Hematopoietic multipotent progenitor cell (in vitro differentiated cells): ENCODE measurements at regions not wholly inside any gene's neighbourhood (a gene's known extent, or its start where the extent isn't known, plus 50 kb on each side); places are given as distances from the start of the nearest gene placed in this dataset.
A peak's percentile ranks its signal among the peaks of the same experiment; 100 is the strongest.

ENCODE experiments used
- DNase-seq, 3 donors: peaks; one replicate each; pipeline ENCODE4 v3.0.0-alpha.2; 2011 to 2015; ENCODE audit warnings: low read depth in 2 of 3, low spot score in 2 of 3

DNA sequence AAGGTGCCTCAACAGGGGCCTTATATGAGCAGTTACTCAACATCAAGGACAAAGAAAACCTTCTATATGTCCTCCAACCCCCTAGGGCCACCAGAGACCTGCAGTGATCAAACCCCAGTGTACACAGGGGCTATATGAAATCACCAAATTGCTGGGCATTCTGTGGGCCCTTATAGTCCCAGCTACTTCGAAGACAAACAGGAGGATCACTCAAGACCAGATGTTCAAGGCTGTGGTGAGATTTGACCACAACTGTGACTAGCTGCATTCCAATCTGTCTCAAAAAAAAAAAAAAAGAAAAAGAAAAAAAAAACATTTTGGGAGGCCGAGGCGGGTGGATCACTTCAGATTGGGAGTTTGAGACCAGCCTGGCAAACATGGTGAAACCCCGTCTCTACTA is 51.0 kb upstream of the PRB2 start:
- DNase-seq, result peak in 1 of 3 donors; percentile 6

- DNase-seq, result no peak
These were observed 62.8 kb upstream of the PRB2 start for GRCh38 chr12:11457996-11458645.

- DNase-seq, result no peak
These were observed 65.1 kb upstream of the PRB2 start for GRCh38 chr12:11460343-11461023.

GRCh38 chr12:11461433-11461832 is 66.1 kb upstream of the PRB2 start:
- no peak for DNase-seq

DNA sequence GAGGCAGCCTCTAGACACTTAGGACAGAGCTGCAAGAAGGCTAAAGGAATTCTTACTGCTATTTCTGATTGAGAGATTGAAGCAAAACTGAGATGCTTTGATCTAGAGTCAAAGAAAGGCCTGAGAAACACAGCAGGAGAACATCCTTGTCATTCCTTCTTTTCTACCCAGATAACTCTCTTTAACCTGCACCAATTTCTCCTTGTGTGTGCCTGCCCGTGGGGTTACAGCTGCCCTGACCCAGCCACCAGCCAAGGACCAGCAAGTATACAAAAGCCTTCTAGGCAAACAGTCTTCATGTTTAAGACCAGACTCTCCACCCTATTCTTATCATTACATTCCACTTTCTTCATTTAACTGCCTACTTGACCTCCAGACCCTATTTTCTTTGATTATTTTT is 81.7 kb upstream of the PRB2 start:
- no peak for DNase-seq

DNA sequence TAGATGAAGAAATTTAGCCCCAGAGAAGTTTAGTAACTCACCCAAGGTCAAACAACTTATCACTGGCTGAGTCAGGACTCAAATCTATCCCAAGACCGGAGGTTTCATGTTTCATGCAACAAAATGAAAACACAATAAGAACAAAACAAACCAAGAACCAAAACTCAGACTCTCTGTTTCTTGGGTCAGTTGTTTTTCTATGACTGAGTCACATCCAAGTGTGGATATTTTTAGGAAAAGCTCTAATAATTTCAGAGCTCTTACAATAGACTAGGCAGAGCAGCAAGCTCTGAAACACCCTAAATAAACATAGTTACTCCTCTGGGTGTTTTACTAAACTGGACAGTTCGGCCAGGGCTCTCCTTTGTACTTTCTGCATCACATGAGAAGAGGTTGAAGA is 87.6 kb upstream of the PRB2 start:
- DNase-seq, result no peak

- DNase-seq, result peak; percentile 68 to 94 (median 84)
These were observed 91.5 kb upstream of the PRB2 start for GRCh38 chr12:11486623-11487444.

DNA sequence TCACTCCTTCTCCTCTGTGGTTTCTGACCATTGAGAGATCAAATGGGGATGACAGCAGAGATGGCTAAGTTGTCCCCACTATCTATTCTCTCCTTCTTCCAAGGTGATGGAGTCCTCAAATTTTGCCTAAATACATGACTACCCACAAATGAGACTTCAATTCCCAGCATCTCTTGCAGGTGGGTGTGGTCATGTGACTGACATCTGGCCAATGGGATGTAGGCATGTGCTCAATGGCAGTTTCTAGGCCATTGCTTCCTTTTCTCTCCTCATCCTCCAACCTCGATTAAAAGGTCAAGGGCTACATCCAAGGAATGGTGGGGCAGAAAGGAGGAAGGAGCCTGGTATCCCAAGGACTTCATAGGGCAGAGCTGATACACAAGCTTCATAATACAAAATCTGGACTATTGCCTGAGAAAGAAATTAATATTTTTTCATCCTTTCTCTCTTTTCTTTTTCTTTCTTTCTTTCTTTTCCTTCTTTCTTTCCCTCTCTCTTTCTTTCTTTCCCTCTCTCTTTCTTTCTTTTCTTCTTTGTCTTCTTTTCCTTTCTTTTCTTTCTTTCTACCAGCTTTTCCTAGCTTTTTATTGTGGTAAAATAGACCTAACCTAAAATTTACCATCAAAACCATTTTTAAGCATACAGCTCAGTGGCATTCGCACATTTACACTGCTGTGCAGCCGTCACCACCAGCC is 100.9 kb upstream of the PRB2 start:
- no peak for DNase-seq

DNA sequence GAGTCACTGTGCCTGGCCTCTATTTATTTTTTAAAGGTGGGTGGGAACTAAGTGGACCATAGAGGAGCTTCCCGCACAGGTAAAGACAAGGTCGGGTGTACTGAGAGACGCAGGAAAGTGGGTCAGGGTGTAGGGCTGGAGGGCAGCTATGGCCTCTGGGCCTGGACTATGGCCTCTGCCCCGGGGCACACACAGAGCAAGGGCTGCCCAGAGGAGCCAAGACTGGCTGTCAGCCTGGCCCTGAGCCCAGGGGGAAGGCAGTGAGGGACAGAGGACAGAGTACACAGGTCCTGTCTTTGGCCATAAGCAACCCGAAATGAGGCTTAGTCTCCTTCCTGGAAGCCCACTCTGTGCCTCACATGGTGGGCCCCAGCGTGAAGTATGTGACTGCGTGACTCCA is 102.1 kb upstream of the PRB2 start:
- DNase-seq, result no peak

GRCh38 chr12:11497995-11498394 is 102.6 kb upstream of the PRB2 start:
- no peak for DNase-seq

DNA sequence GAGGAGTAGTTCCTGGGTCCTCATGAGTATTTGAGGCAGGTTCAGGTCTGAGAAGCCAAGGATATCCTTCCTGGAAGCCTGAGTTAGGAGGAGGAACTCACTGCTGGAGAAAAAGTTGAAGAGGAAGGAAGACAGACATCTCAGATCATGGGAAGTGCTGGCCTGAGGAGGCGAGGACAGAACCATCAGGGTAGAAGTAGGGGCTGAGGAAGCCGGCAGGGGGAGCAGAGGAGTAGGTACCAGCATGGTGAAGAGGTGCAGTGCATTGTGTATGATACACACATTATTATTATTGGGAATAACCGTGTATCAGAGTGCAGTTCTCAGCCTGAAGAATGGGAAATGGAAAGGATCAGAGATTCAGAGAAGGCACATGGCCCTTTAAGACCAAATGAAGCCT is 103.2 kb upstream of the PRB2 start:
- peak in 1 of 3 donors; percentile 27 for DNase-seq

- no peak for DNase-seq
These were observed 104.4 kb upstream of the PRB2 start for GRCh38 chr12:11499806-11500187.

DNA sequence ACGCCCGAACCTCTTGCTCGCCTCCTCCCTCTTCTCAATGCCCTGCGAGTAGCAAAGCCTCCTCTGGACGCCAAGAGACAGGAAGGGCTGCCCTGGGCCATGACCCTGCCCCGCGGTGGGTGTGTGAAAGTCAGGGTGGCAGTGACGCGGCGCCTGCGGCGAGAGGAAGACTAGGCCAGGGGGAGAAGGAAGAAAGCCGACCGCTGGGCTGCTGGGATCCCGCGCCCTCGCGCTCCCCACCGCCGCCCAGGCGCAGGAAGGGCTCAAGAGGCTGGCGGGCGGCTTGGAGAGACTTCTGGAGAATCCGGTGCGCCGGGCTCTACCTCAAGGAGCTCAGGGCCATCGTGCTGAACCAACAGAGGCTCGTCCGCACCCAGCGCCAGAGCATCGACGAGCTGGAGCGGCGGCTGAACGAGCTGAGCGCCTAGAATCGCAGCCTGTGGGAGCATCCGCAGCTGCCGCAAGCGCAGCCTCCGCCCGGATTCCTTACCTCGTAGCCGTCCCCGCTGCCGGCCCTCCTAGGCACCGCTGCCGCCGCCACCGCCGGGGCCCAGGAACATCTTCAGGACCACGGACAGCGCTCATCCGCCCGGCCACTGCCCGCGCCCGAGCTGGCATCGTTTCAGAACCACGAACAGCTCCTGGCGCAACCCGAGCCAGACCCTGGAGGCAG is 105.0 kb upstream of the PRB2 start:
- DNase-seq, result peak; percentile 56 to 89 (median 85)

DNA sequence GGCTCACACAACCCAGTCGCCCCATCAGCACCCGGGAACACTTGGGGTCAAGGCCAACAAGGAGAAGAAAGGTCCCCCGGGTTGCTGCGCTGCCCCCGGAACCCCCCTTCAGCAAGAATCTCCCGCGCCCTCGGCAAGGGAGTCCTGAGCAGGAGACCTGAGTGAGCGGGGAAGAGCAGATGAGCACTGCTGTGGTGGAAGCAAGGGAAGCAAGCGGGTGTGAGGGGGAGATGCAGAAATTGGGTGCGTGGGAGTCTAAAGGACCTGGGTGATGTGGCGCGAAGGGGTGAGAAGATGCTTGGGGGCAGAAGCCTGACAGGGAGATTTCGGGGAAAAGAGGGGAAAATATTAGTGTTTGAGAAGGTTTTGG is 105.5 kb upstream of the PRB2 start:
- no peak for DNase-seq

DNA sequence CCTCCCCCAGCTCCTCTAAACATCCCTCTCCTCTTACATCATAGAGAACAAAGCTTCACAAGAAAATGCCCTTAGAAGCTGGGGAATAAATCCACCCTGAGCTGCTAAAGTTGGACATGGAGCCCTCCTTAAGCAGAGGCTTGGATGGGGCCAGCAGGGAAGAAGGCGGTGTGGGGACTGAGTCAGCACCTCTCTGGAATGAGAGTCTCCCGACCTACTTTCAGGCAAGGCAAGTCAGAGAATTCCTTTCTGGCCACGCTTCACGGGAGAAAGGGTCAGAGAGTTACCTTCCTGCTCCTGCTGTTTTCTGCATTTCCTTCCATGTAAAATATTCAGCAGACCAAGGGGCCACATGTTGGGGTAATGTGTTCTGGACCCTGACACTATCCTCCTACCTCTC is 113.3 kb upstream of the PRB2 start:
- DNase-seq, result no peak

- DNase-seq, result peak in 2 of 3 donors; percentile 61 to 90
These were observed 114.0 kb upstream of the PRB2 start for GRCh38 chr12:11509326-11509725.

DNA sequence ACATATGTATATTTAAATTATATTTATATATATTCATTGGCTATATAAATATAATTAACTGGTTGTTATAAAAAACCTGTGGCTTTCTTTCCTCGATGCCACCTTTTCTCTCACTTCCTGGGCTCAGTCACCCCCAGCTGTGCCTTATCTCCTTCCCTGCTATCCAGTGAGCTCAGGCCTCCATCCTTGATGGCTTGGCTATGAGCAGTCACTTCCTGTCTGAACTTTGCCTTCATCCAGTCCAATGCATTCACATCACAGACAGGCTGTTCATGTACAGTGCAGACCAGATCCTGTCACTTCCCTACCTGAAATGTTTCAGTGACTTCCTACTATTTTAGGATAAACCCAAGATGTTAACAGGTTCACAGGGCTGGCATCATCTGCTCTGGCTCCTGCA is 115.3 kb upstream of the PRB2 start:
- DNase-seq, result no peak

- no peak for DNase-seq
These were observed 117.9 kb upstream of the PRB2 start for GRCh38 chr12:11513288-11513687.

- no peak for DNase-seq
These were observed 121.7 kb upstream of the PRB2 start for GRCh38 chr12:11517080-11517479.

- DNase-seq, result no peak
These were observed 125.0 kb upstream of the ETV6 start for GRCh38 chr12:11524446-11524845.

- no peak for DNase-seq
These were observed 115.4 kb upstream of the ETV6 start for GRCh38 chr12:11534064-11534463.
